ENCODE measurements at regions not wholly inside any gene's neighbourhood (a gene's known extent, or its start where the extent isn't known, plus 50 kb on each side); places are given as distances from the start of the nearest gene placed in this dataset.

- TF ChIP-seq EGR1 (IDR thresholded peaks at IDR 0.05) (no peak), TEAD4 (IDR thresholded peaks at IDR 0.05) (no peak), CREB1 (IDR thresholded peaks at IDR 0.05; ENCODE audit: low read depth) (no peak), FOXM1 (IDR thresholded peaks at IDR 0.05; ENCODE audit: borderline replicate concordance, low read depth) (no peak), USF1 (IDR thresholded peaks at IDR 0.05) (no peak), NFIC (IDR thresholded peaks at IDR 0.05) (no peak), EP300 (IDR thresholded peaks at IDR 0.05; ENCODE audit: borderline replicate concordance) (no peak), CEBPB (IDR thresholded peaks at IDR 0.05) (no peak), ZBTB7A (IDR thresholded peaks at IDR 0.05; ENCODE audit: low read depth) (no peak), YY1 (IDR thresholded peaks at IDR 0.05; ENCODE audit: low read depth) (no peak), RAD21 (IDR thresholded peaks at IDR 0.05; ENCODE audit: low read depth) (no peak), TAF1 (IDR thresholded peaks at IDR 0.05; ENCODE audit: low read depth) (no peak), TCF12 (IDR thresholded peaks at IDR 0.05; ENCODE audit: low read depth) (no peak)
- TF ChIP-seq, protein P1, sequence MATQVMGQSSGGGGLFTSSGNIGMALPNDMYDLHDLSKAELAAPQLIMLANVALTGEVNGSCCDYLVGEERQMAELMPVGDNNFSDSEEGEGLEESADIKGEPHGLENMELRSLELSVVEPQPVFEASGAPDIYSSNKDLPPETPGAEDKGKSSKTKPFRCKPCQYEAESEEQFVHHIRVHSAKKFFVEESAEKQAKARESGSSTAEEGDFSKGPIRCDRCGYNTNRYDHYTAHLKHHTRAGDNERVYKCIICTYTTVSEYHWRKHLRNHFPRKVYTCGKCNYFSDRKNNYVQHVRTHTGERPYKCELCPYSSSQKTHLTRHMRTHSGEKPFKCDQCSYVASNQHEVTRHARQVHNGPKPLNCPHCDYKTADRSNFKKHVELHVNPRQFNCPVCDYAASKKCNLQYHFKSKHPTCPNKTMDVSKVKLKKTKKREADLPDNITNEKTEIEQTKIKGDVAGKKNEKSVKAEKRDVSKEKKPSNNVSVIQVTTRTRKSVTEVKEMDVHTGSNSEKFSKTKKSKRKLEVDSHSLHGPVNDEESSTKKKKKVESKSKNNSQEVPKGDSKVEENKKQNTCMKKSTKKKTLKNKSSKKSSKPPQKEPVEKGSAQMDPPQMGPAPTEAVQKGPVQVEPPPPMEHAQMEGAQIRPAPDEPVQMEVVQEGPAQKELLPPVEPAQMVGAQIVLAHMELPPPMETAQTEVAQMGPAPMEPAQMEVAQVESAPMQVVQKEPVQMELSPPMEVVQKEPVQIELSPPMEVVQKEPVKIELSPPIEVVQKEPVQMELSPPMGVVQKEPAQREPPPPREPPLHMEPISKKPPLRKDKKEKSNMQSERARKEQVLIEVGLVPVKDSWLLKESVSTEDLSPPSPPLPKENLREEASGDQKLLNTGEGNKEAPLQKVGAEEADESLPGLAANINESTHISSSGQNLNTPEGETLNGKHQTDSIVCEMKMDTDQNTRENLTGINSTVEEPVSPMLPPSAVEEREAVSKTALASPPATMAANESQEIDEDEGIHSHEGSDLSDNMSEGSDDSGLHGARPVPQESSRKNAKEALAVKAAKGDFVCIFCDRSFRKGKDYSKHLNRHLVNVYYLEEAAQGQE (IDR thresholded peaks at IDR 0.05; ENCODE audit: low read depth): no peak
- TF ChIP-seq, protein P2, sequence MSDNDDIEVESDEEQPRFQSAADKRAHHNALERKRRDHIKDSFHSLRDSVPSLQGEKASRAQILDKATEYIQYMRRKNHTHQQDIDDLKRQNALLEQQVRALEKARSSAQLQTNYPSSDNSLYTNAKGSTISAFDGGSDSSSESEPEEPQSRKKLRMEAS (IDR thresholded peaks at IDR 0.05): no peak
Measured at GRCh38 chr6:128586095-128586494, 65.7 kb upstream of the PTPRK start.

DNA sequence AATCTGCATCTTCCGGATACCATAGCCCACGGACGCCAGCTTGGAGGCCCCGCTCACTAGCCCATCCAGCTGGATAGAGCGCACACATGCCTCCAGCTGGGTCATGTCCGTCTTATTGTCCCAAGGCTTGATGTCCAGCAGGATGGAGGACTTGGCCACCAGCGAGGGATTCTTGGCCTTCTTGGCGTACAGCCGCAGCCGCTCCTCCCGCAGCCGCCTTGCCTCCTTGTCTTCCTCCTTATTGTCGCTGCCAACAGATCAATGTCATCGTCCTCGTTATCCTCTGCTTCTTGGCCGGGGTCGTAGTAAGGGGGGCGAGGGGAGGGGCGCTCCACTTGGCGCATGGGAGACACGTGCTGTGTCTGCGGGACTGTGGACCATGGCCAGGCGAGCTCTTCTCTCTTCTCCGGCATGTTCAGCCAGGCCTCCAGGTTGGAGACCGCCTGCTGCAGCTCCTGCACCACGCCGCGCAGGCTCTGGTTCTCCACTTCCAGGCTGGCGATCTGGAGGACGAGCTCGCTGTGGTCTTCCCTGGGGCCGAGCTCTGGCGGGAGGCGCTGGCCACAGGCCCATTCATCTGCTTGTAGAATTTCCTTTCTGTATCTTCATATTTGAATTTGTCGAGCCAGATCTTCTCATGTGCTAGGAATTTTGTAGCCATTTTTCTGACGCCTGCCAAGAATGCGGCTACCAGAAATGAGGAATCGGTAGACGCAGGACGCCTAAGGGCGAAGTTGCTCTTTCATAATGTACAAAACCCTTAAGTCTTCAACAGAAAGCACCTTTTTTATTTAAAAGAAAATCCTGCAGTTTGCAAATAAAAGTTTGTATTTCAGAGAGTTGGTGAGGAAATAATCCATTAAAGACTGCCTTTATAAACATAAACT lies 60.1 kb upstream of the PTPRK start:
- TF ChIP-seq EP300 (IDR thresholded peaks at IDR 0.05; ENCODE audit: borderline replicate concordance) (no peak), TCF12 (IDR thresholded peaks at IDR 0.05; ENCODE audit: low read depth) (no peak), YY1 (IDR thresholded peaks at IDR 0.05; ENCODE audit: low read depth) (no peak), NFIC (IDR thresholded peaks at IDR 0.05) (no peak), ZBTB7A (IDR thresholded peaks at IDR 0.05; ENCODE audit: low read depth) (no peak), EGR1 (IDR thresholded peaks at IDR 0.05) (no peak), USF1 (IDR thresholded peaks at IDR 0.05) (no peak), CREB1 (IDR thresholded peaks at IDR 0.05; ENCODE audit: low read depth) (no peak), FOXM1 (IDR thresholded peaks at IDR 0.05; ENCODE audit: borderline replicate concordance, low read depth) (no peak), TEAD4 (IDR thresholded peaks at IDR 0.05) (no peak), RAD21 (IDR thresholded peaks at IDR 0.05; ENCODE audit: low read depth) (no peak)

- no peak for TF ChIP-seq TAF1 (IDR thresholded peaks at IDR 0.05; ENCODE audit: low read depth)
- TF ChIP-seq ZBTB7A (IDR thresholded peaks at IDR 0.05; ENCODE audit: low read depth): no peak
- no peak for TF ChIP-seq CEBPB (IDR thresholded peaks at IDR 0.05)
- TF ChIP-seq TCF12 (IDR thresholded peaks at IDR 0.05; ENCODE audit: low read depth): no peak
Measured at GRCh38 chr6:128574402-128574801, 54.0 kb upstream of the PTPRK start.

DNA sequence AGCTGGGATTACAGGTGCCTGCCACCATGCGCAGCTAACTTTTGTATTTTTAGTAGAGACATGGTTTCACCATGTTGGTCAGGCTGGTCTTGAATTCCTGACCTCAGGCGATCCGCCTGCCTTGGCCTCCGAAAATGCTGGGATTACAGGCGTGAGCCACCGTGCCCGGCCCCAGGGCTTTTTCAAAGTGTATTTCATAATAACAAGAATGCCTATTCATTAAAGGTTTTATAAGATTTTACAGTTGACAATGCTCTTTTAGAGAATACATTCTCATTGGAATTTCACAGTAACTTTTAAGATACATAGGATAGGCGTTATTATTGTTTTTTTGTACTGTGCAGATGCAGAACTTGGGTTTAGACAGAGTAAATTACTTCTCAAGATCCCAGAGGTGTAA lies 52.6 kb upstream of the PTPRK start:
- no peak for TF ChIP-seq USF1 (IDR thresholded peaks at IDR 0.05)
- no peak for TF ChIP-seq CEBPB (IDR thresholded peaks at IDR 0.05)
- TF ChIP-seq TEAD4 (IDR thresholded peaks at IDR 0.05): no peak
- no peak for TF ChIP-seq EGR1 (IDR thresholded peaks at IDR 0.05)
- TF ChIP-seq, protein P2 (IDR thresholded peaks at IDR 0.05): no peak
- TF ChIP-seq ZBTB7A (IDR thresholded peaks at IDR 0.05; ENCODE audit: low read depth): no peak
- no peak for TF ChIP-seq NFIC (IDR thresholded peaks at IDR 0.05)
- TF ChIP-seq, protein P1 (IDR thresholded peaks at IDR 0.05; ENCODE audit: low read depth): no peak
- TF ChIP-seq TCF12 (IDR thresholded peaks at IDR 0.05; ENCODE audit: low read depth): no peak
- no peak for TF ChIP-seq FOXM1 (IDR thresholded peaks at IDR 0.05; ENCODE audit: borderline replicate concordance, low read depth)
- TF ChIP-seq TAF1 (IDR thresholded peaks at IDR 0.05; ENCODE audit: low read depth): no peak
- no peak for TF ChIP-seq RAD21 (IDR thresholded peaks at IDR 0.05; ENCODE audit: low read depth)
- no peak for TF ChIP-seq CREB1 (IDR thresholded peaks at IDR 0.05; ENCODE audit: low read depth)

GRCh38 chr6:128572294-128572693 lies 51.9 kb upstream of the PTPRK start:
- TF ChIP-seq TCF12 (IDR thresholded peaks at IDR 0.05; ENCODE audit: low read depth) (no peak), YY1 (IDR thresholded peaks at IDR 0.05; ENCODE audit: low read depth) (no peak), ZBTB7A (IDR thresholded peaks at IDR 0.05; ENCODE audit: low read depth) (no peak)

Measured in Ishikawa (cell line).